ENCODE measurements at regions not wholly inside any gene's neighbourhood (a gene's known extent, or its start where the extent isn't known, plus 50 kb on each side); places are given as distances from the start of the nearest gene placed in this dataset.

GRCh38 chr1:173276922-173277800, 70.0 kb upstream of the TNFSF4 start:
- no peak overlapping the region for H3K9ac ChIP-seq (ENCODE audit: insufficient read depth in 1 of 2, low read length in 2 of 2)
- no peaks in the 10 kb centered on the region for H3K36me3 ChIP-seq (ENCODE audit: control insufficient read depth in 4 of 4, insufficient read depth in 4 of 4, low read length in 4 of 4)
- no peak overlapping the region for H3K27ac ChIP-seq (ENCODE audit: low read depth in 1 of 2, low read length in 1 of 2)
- H3K4me1 ChIP-seq (ENCODE audit: control insufficient read depth in 5 of 5, insufficient read depth in 5 of 5, low read length in 5 of 5), result no peaks in the 10 kb centered on the region
- TF ChIP-seq CTCF (IDR thresholded peaks at IDR 0.05; ENCODE audit: control extremely low read depth, extremely low read depth), result no peak
- no peak overlapping the region for H3K4me3 ChIP-seq
- 89 to 91% methylated on average over 3 of the region's 3 CpGs for WGBS, 2 donors
- no peak for DNase-seq
- ATAC-seq (ENCODE audit: insufficient read depth, low FRiP score), result no peak
- H3K9me3 ChIP-seq (ENCODE audit: control insufficient read depth in 4 of 4, insufficient read depth in 3 of 4, low read length in 3 of 4), result no peaks in the 10 kb centered on the region
- H3K27me3 ChIP-seq (ENCODE audit: control insufficient read depth in 3 of 3, insufficient read depth in 3 of 3, low read length in 2 of 3), result no peaks in the 10 kb centered on the region

DNA sequence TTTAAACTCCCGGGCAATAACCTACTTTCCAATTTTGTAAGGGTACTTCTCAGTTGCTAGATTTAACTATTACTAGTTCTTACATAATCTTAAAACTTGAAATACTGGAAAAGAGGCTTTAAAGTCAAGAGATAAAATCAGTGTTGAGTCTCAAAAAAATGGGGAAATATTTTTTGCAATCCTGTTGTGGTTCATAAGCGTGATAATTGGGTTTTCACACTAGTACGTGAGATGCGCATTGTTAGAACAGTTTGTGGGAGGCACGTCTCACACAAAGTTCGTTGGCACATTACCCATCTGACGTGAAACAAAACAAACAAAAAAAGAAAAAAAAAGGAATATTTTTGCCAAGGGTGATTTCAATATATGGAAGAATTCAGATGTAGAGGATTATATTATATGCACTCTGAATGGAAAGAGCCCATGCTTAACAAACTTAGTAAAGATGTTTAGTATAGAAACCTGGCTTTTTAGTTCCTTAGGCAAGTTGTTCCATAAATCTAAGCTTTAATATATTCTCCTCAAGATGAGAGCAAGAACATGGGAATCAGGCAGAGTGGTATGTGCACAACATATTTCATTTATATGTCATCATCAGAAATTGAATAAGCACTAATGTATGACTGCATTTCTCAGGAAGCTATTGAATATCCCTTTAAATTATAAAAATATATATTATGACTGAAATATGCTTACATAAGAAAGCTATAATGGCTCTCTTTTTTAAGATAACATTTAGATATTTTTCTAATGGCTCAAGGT, 73.9 kb upstream of the TNFSF4 start:
- H3K9ac ChIP-seq (ENCODE audit: insufficient read depth in 1 of 2, low read length in 2 of 2), result no peak overlapping the region
- no peaks in the 10 kb centered on the region for H3K9me3 ChIP-seq (ENCODE audit: control insufficient read depth in 4 of 4, insufficient read depth in 3 of 4, low read length in 3 of 4)
- no peak overlapping the region for H3K27ac ChIP-seq (ENCODE audit: low read depth in 1 of 2, low read length in 1 of 2)
- H3K36me3 ChIP-seq (ENCODE audit: control insufficient read depth in 4 of 4, insufficient read depth in 4 of 4, low read length in 4 of 4), result no peaks in the 10 kb centered on the region
- H3K4me1 ChIP-seq (ENCODE audit: control insufficient read depth in 5 of 5, insufficient read depth in 5 of 5, low read length in 5 of 5), result no peaks in the 10 kb centered on the region
- H3K27me3 ChIP-seq (ENCODE audit: control insufficient read depth in 3 of 3, insufficient read depth in 3 of 3, low read length in 2 of 3), result no peaks in the 10 kb centered on the region
- 75 to 80% methylated on average over 7 of the region's 7 CpGs for WGBS, 2 donors
- no peak for ATAC-seq (ENCODE audit: insufficient read depth, low FRiP score)
- no peak for DNase-seq
- H3K4me3 ChIP-seq, result no peak overlapping the region
- TF ChIP-seq CTCF (IDR thresholded peaks at IDR 0.05; ENCODE audit: control extremely low read depth, extremely low read depth), result no peak

- Histone ChIP-seq H3K27ac (ENCODE audit: low read depth in 1 of 2, low read length in 1 of 2) (no peak overlapping the region), H3K9ac (ENCODE audit: insufficient read depth in 1 of 2, low read length in 2 of 2) (no peak overlapping the region), H3K4me1 (ENCODE audit: control insufficient read depth in 5 of 5, insufficient read depth in 5 of 5, low read length in 5 of 5) (no peaks in the 10 kb centered on the region), H3K27me3 (ENCODE audit: control insufficient read depth in 3 of 3, insufficient read depth in 3 of 3, low read length in 2 of 3) (no peaks in the 10 kb centered on the region), H3K9me3 (ENCODE audit: control insufficient read depth in 4 of 4, insufficient read depth in 3 of 4, low read length in 3 of 4) (no peaks in the 10 kb centered on the region), H3K36me3 (ENCODE audit: control insufficient read depth in 4 of 4, insufficient read depth in 4 of 4, low read length in 4 of 4) (no peaks in the 10 kb centered on the region), H3K4me3 (no peak overlapping the region)
- DNase-seq, result no peak
- 79 to 87% methylated on average over 3 of the region's 3 CpGs for WGBS, 2 donors
- TF ChIP-seq CTCF (IDR thresholded peaks at IDR 0.05; ENCODE audit: control extremely low read depth, extremely low read depth), result no peak
- ATAC-seq (ENCODE audit: insufficient read depth, low FRiP score), result no peak
Observed at GRCh38 chr1:173285048-173285447, 77.9 kb upstream of the TNFSF4 start.

Data from lung (tissue), 11 donors.